ENCODE measurements at regions not wholly inside any gene's neighbourhood (a gene's known extent, or its start where the extent isn't known, plus 50 kb on each side); places are given as distances from the start of the nearest gene placed in this dataset.

- Histone ChIP-seq H3K9ac (ENCODE audit: low read length) (no peak overlapping the region), H3K79me2 (ENCODE audit: low read length) (no peaks in the 10 kb centered on the region), H3K4me3 (ENCODE audit: low read length) (no peak overlapping the region), H3K27ac (ENCODE audit: low read length) (no peak overlapping the region), H3F3A (ENCODE audit: low read length, unreplicated experiment) (no peaks in the 10 kb centered on the region), H3K4me2 (ENCODE audit: low read length) (no peak overlapping the region), H3K27me3 (ENCODE audit: low read length) (no peaks in the 10 kb centered on the region), H4K20me1 (ENCODE audit: low read length) (no peaks in the 10 kb centered on the region), H3K4me1 (ENCODE audit: insufficient read depth, low read length) (no peaks in the 10 kb centered on the region), H2AFZ (ENCODE audit: low read length) (no peak overlapping the region), H3K9me3 (ENCODE audit: low read length) (no peaks in the 10 kb centered on the region), H3K9me2 (replicated peaks; ENCODE audit: low read length) (no peaks in the 10 kb centered on the region), H3K36me3 (ENCODE audit: low read depth, low read length) (no peaks in the 10 kb centered on the region)
- DNase-seq (no peak), ATAC-seq (no peak)
- intact Hi-C loops (cut with micrococcal nuclease): no loop called here
- ChIA-PET CTCF (no interaction called here), POLR2A (ENCODE audit: unreplicated experiment) (no interaction called here)
- no TSS peak for BruUV-seq (replicated peaks)
- TF ChIP-seq EZH2phosphoT487 (IDR thresholded peaks at IDR 0.05; ENCODE audit: borderline replicate concordance, low read length) (no peak), EZH2 (IDR thresholded peaks at IDR 0.05; ENCODE audit: low read length, unreplicated experiment) (no peak), CTCF (conservative IDR thresholded peaks at IDR 0.05; ENCODE audit: low read depth, low read length) (no peak)
Observed at GRCh38 chr10:55180357-55180756, 379.3 kb upstream of the PCDH15 start.

- BruUV-seq (replicated peaks): no TSS peak
- intact Hi-C loops (cut with micrococcal nuclease): no loop called here
- ATAC-seq (peak; percentile 65), DNase-seq (peak; percentile 43)
- H3K9me2 ChIP-seq (replicated peaks; ENCODE audit: low read length): no peaks in the 10 kb centered on the region
- H3K4me1 ChIP-seq (ENCODE audit: insufficient read depth, low read length): no peaks in the 10 kb centered on the region
- ChIA-PET POLR2A (ENCODE audit: unreplicated experiment) (interaction anchor here (0.7 kb wide), 1 partner anchor 586 kb away, joined by 3 read pairs; no protein-coding TSS in a partner anchor), CTCF (no interaction called here)
- H3K27ac ChIP-seq (ENCODE audit: low read length): no peak overlapping the region
- no peaks in the 10 kb centered on the region for H3F3A ChIP-seq (ENCODE audit: low read length, unreplicated experiment)
- no peaks in the 10 kb centered on the region for H3K27me3 ChIP-seq (ENCODE audit: low read length)
- H2AFZ ChIP-seq (ENCODE audit: low read length): no peak overlapping the region
- 0 out of 2 replicates have a peak, but pooled peaks cover 5% of the 10 kb centered on the region for H3K9me3 ChIP-seq (ENCODE audit: low read length)
- no peaks in the 10 kb centered on the region for H3K79me2 ChIP-seq (ENCODE audit: low read length)
- H3K9ac ChIP-seq (ENCODE audit: low read length): no peak overlapping the region
- H3K4me2 ChIP-seq (ENCODE audit: low read length): no peak overlapping the region
- no peaks in the 10 kb centered on the region for H3K36me3 ChIP-seq (ENCODE audit: low read depth, low read length)
- TF ChIP-seq CTCF (conservative IDR thresholded peaks at IDR 0.05; ENCODE audit: low read depth, low read length): peak; percentile 43; the same call in 1 of the 2 replicates
- no peak for TF ChIP-seq EZH2phosphoT487 (IDR thresholded peaks at IDR 0.05; ENCODE audit: borderline replicate concordance, low read length)
- H3K4me3 ChIP-seq (ENCODE audit: low read length): no peak overlapping the region
- no peaks in the 10 kb centered on the region for H4K20me1 ChIP-seq (ENCODE audit: low read length)
Observed at GRCh38 chr10:55174419-55174818, 373.4 kb upstream of the PCDH15 start.

- Histone ChIP-seq H3K36me3 (ENCODE audit: low read depth, low read length) (no peaks in the 10 kb centered on the region), H3K27me3 (ENCODE audit: low read length) (no peaks in the 10 kb centered on the region), H3K9ac (ENCODE audit: low read length) (no peak overlapping the region), H3K4me2 (ENCODE audit: low read length) (no peak overlapping the region), H2AFZ (ENCODE audit: low read length) (no peak overlapping the region), H3K27ac (ENCODE audit: low read length) (no peak overlapping the region), H3F3A (ENCODE audit: low read length, unreplicated experiment) (no peaks in the 10 kb centered on the region), H3K79me2 (ENCODE audit: low read length) (no peaks in the 10 kb centered on the region), H4K20me1 (ENCODE audit: low read length) (no peaks in the 10 kb centered on the region), H3K4me3 (ENCODE audit: low read length) (no peak overlapping the region), H3K9me2 (replicated peaks; ENCODE audit: low read length) (no peaks in the 10 kb centered on the region), H3K4me1 (ENCODE audit: insufficient read depth, low read length) (no peaks in the 10 kb centered on the region), H3K9me3 (ENCODE audit: low read length) (no peaks in the 10 kb centered on the region)
- no peak for DNase-seq
- intact Hi-C loops (cut with micrococcal nuclease): no loop called here
- POLR2A ChIA-PET (ENCODE audit: unreplicated experiment): no interaction called here
- TF ChIP-seq EZH2phosphoT487 (IDR thresholded peaks at IDR 0.05; ENCODE audit: borderline replicate concordance, low read length) (no peak), CTCF (conservative IDR thresholded peaks at IDR 0.05; ENCODE audit: low read depth, low read length) (no peak), EZH2 (IDR thresholded peaks at IDR 0.05; ENCODE audit: low read length, unreplicated experiment) (no peak)
- BruUV-seq (replicated peaks): no TSS peak
- CTCF ChIA-PET: no interaction called here
- no peak for ATAC-seq
Observed at GRCh38 chr10:55169493-55169892, 368.5 kb upstream of the PCDH15 start.
